ENCODE measurements at regions not wholly inside any gene's neighbourhood (a gene's known extent, or its start where the extent isn't known, plus 50 kb on each side); places are given as distances from the start of the nearest gene placed in this dataset.

- TF ChIP-seq TCF12 (IDR thresholded peaks at IDR 0.05; ENCODE audit: low read depth, low read length) (no peak), GABPA (IDR thresholded peaks at IDR 0.05; ENCODE audit: low read depth) (no peak), EZH2 (IDR thresholded peaks at IDR 0.05; ENCODE audit: borderline replicate concordance, control insufficient read depth, low read depth, low read length) (no peak)
Observed at GRCh38 chr20:52829111-52829510, 143.0 kb upstream of the TSHZ2 start.

Data from GM12878 (cell line).